Neural cell (in vitro differentiated cells): ENCODE measurements at regions not wholly inside any gene's neighbourhood (a gene's known extent, or its start where the extent isn't known, plus 50 kb on each side); places are given as distances from the start of the nearest gene placed in this dataset.

Experiments used
- H2AFZ ChIP-seq: fragments of 200-600, 300-800 bp; sonication (generic), shearing (Covaris generic); 2 replicates; pipeline ENCODE4 v1.6.0; 2014; ENCODE audit warnings: low read depth, mild to moderate bottlenecking, antibody characterized with exemption, low read length, moderate library complexity
- H3F3A ChIP-seq: fragments of 200-600 bp; shearing (Covaris generic); 2 replicates; pipeline ENCODE4 v1.6.1; 2016; ENCODE audit warnings: mild to moderate bottlenecking, moderate library complexity, mixed read lengths, antibody characterized with exemption, low read length; ENCODE audit not compliant: insufficient read depth, poor library complexity, severe bottlenecking
- H3K27ac ChIP-seq: fragments of 200-600, 300-800 bp; sonication (generic), shearing (Covaris generic); 2 replicates; pipeline ENCODE4 v1.5.1; 2014; ENCODE audit warnings: mild to moderate bottlenecking, low read length, moderate library complexity
- H3K27me3 ChIP-seq: fragments of 300-800, 200-600 bp; sonication (generic), shearing (Covaris generic); 2 replicates; pipeline ENCODE4 v1.6.0; 2014; ENCODE audit warnings: mild to moderate bottlenecking, low read depth, low read length, moderate library complexity; ENCODE audit not compliant: insufficient read depth
- H3K36me3 ChIP-seq: fragments of 300-800, 200-600 bp; sonication (generic), shearing (Covaris generic); 2 replicates; pipeline ENCODE4 v1.5.1; 2014; ENCODE audit warnings: mild to moderate bottlenecking, antibody characterized with exemption, low read length, moderate library complexity; ENCODE audit not compliant: insufficient read depth
- H3K4me2 ChIP-seq: fragments of 300-800, 200-600 bp; sonication (generic), shearing (Covaris generic); 2 replicates; pipeline ENCODE4 v1.6.0; 2014; ENCODE audit warnings: mild to moderate bottlenecking, low read length
- H3K4me3 ChIP-seq: fragments of 300-800, 200-600 bp; sonication (generic), shearing (Covaris generic); 2 replicates; pipeline ENCODE4 v1.5.1; 2014; ENCODE audit warnings: mild to moderate bottlenecking, low read length, moderate library complexity
- H3K79me2 ChIP-seq: fragments of 200-600 bp; shearing (Covaris generic); replicated peaks from 2 replicates; pipeline ENCODE4 v1.6.0; 2014; ENCODE audit warnings: mild to moderate bottlenecking, low read length, moderate library complexity; ENCODE audit not compliant: insufficient read depth
- H3K9ac ChIP-seq: fragments of 300-800, 200-600 bp; sonication (generic), shearing (Covaris generic); 2 replicates; pipeline ENCODE4 v1.6.1; 2016; ENCODE audit warnings: mild to moderate bottlenecking, low read length, mixed read lengths
- H3K9me2 ChIP-seq: fragments of 200-600 bp; shearing (Covaris generic); 2 replicates; pipeline ENCODE4 v1.6.1; 2016; ENCODE audit warnings: mild to moderate bottlenecking, low read length, mixed read lengths; ENCODE audit not compliant: insufficient read depth
- H3K9me3 ChIP-seq: fragments of 200-600, 300-800 bp; sonication (generic), shearing (Covaris generic); 2 replicates; pipeline ENCODE4 v1.6.1; 2016; ENCODE audit warnings: mild to moderate bottlenecking, mixed run types, low read length, moderate library complexity, mixed read lengths
- H4K20me1 ChIP-seq: fragments of 200-600 bp; shearing (Covaris generic); 2 replicates; pipeline ENCODE4 v1.6.1; 2016; ENCODE audit warnings: mild to moderate bottlenecking, mixed run types; ENCODE audit not compliant: insufficient read depth
- CTCF ChIP-seq: fragments of 450-650 bp; IDR thresholded peaks from 2 replicates; pipeline ENCODE4 v1.5.1; 2014; ENCODE audit warnings: antibody characterized with exemption, mild to moderate bottlenecking, moderate library complexity; ENCODE audit not compliant: poor library complexity, severe bottlenecking
- EP300 ChIP-seq: fragments of 450-650 bp; conservative IDR thresholded peaks from 2 replicates; pipeline ENCODE4 v1.6.1; 2014; ENCODE audit warnings: antibody characterized with exemption, mild to moderate bottlenecking, moderate library complexity; ENCODE audit not compliant: poor library complexity, severe bottlenecking
- EZH2 ChIP-seq: fragments of 200-600, 300-800 bp; shearing (Covaris generic), sonication (generic); IDR thresholded peaks from 2 replicates; pipeline ENCODE4 v1.6.1; 2014; ENCODE audit warnings: antibody characterized with exemption, low read length, borderline replicate concordance, mild to moderate bottlenecking; ENCODE audit not compliant: insufficient read depth, poor library complexity, severe bottlenecking
- MXI1 ChIP-seq: fragments of 450-650 bp; conservative IDR thresholded peaks from 2 replicates; pipeline ENCODE4 v1.6.1; 2014; ENCODE audit warnings: antibody characterized with exemption, mild to moderate bottlenecking; ENCODE audit not compliant: poor library complexity, severe bottlenecking
- POLR2AphosphoS5 ChIP-seq: IDR thresholded peaks from 2 replicates; pipeline ENCODE4 v1.6.1; 2012
- RAD21 ChIP-seq: fragments of 450-650 bp; conservative IDR thresholded peaks from 2 replicates; pipeline ENCODE4 v1.6.1; 2014; ENCODE audit warnings: antibody characterized with exemption, mild to moderate bottlenecking, moderate library complexity
- SMC3 ChIP-seq: fragments of 450-650 bp; conservative IDR thresholded peaks from 2 replicates; pipeline ENCODE4 v1.6.1; 2014; ENCODE audit warnings: antibody characterized with exemption, mild to moderate bottlenecking, moderate library complexity; ENCODE audit not compliant: poor library complexity
- TAF1 ChIP-seq: IDR thresholded peaks from 2 replicates; pipeline ENCODE4 v1.6.1; 2012; ENCODE audit warnings: low read depth
- TF ChIP-seq, protein P1 (sequence below): IDR thresholded peaks from 2 replicates; pipeline ENCODE4 v1.6.1; 2012; ENCODE audit warnings: borderline replicate concordance

- TF ChIP-seq TAF1 (no peak), SMC3 (no peak), CTCF (no peak), RAD21 (no peak), EP300 (no peak), POLR2AphosphoS5 (no peak), MXI1 (no peak), EZH2 (no peak)
- TF ChIP-seq, protein P1, sequence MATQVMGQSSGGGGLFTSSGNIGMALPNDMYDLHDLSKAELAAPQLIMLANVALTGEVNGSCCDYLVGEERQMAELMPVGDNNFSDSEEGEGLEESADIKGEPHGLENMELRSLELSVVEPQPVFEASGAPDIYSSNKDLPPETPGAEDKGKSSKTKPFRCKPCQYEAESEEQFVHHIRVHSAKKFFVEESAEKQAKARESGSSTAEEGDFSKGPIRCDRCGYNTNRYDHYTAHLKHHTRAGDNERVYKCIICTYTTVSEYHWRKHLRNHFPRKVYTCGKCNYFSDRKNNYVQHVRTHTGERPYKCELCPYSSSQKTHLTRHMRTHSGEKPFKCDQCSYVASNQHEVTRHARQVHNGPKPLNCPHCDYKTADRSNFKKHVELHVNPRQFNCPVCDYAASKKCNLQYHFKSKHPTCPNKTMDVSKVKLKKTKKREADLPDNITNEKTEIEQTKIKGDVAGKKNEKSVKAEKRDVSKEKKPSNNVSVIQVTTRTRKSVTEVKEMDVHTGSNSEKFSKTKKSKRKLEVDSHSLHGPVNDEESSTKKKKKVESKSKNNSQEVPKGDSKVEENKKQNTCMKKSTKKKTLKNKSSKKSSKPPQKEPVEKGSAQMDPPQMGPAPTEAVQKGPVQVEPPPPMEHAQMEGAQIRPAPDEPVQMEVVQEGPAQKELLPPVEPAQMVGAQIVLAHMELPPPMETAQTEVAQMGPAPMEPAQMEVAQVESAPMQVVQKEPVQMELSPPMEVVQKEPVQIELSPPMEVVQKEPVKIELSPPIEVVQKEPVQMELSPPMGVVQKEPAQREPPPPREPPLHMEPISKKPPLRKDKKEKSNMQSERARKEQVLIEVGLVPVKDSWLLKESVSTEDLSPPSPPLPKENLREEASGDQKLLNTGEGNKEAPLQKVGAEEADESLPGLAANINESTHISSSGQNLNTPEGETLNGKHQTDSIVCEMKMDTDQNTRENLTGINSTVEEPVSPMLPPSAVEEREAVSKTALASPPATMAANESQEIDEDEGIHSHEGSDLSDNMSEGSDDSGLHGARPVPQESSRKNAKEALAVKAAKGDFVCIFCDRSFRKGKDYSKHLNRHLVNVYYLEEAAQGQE, result no peak
- Histone ChIP-seq H3K9me2 (no peaks in the 10 kb centered on the region), H3K9me3 (no peaks in the 10 kb centered on the region), H2AFZ (no peak overlapping the region), H3K27me3 (no peaks in the 10 kb centered on the region), H3K27ac (no peak overlapping the region), H3K36me3 (no peaks in the 10 kb centered on the region), H3K4me3 (no peak overlapping the region), H3K79me2 (no peaks in the 10 kb centered on the region), H3K4me2 (no peak overlapping the region), H3K9ac (no peak overlapping the region), H4K20me1 (no peaks in the 10 kb centered on the region), H3F3A (no peaks in the 10 kb centered on the region)
These were observed 834.3 kb downstream of the KCNT2 start for GRCh38 chr1:195773931-195774330.

DNA sequence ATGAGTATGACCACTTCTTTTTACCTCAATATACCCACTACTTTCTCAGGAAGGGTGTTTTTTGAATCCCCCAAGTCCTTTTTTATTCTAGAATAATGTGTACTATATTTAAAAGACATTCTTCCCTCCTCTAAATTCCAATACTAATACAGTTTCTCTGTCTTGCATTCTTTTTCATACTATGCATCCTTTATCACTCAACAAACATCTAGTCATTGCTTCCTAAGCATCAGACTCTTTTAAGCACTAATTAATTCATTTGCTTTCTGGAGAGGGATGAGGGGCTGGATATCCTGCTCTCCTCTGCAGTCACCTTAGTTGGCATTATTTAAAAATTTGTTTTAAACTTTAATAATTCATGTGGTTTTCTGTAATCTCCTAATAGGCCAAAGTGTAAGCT, 838.8 kb downstream of the KCNT2 start:
- Histone ChIP-seq H3F3A (no peaks in the 10 kb centered on the region), H3K27ac (no peak overlapping the region), H3K4me2 (no peak overlapping the region), H2AFZ (no peak overlapping the region), H3K9me3 (no peaks in the 10 kb centered on the region), H4K20me1 (no peaks in the 10 kb centered on the region), H3K9me2 (no peaks in the 10 kb centered on the region), H3K27me3 (no peaks in the 10 kb centered on the region), H3K36me3 (no peaks in the 10 kb centered on the region), H3K9ac (no peak overlapping the region), H3K79me2 (no peaks in the 10 kb centered on the region), H3K4me3 (no peak overlapping the region)
- TF ChIP-seq TAF1 (no peak), EP300 (no peak), POLR2AphosphoS5 (no peak), EZH2 (no peak), SMC3 (no peak), CTCF (no peak), MXI1 (no peak), RAD21 (no peak)
- TF ChIP-seq, protein P1, result no peak
